ENCODE measurements at regions not wholly inside any gene's neighbourhood (a gene's known extent, or its start where the extent isn't known, plus 50 kb on each side); places are given as distances from the start of the nearest gene placed in this dataset.

DNA sequence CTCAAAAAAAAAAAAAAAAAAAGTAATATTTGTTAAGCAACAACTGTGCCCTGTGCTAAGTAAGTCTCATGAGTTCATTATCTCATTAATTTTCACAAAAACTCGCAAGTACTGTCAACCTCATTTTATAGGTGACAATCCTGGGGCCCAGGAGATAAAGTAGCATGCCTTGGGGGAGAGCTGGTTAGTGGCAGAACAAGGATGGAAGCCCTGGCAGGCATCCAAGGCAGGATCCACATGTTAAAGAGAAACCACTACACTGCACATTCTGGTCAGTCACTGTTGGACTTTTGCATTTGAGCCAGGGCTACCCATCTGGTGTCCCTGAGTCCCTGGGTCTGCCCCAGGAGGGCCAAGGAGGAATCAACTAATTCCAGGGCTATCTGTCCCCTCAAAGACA, 54.6 kb downstream of the ZFP36L2 start:
- DNase-seq (ENCODE audit: low read depth in 1 of 2, low spot score in 1 of 2): no peak

DNA sequence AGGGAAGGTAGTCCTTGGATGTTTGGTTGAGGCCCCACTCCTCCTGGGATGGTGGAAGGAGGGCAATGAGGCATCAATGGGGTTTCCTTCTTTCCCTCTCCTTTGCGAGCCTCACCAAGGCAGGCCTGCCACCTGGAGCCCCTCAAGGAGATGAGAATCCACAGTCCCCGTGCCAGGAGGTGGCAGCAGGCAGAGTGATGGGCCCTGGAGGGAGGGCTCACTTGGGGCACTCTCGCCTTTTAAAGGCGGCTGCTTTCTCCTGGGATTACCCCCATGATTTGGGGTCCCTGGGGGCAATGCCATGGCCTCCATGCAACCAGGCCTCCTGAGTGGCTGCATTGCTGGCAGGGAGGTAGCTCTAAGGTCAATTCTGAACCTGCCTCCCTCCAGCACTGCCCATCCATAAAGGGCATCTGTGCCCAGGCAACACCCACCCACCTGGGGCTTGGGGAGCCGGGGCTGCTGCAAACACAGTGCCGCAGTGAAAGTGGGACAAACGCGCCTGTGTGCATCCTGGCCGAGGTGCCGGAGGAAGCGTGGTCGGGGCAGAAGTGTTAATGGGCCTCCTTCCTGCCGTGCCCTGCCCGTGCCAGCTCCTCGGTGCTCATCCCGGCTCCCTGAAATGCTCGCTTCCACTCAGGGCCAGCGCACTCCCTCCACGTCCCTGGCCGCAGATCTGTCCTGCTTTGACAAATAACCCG, 55.9 kb downstream of the ZFP36L2 start:
- no peak for DNase-seq (ENCODE audit: low read depth in 1 of 2, low spot score in 1 of 2)

DNA sequence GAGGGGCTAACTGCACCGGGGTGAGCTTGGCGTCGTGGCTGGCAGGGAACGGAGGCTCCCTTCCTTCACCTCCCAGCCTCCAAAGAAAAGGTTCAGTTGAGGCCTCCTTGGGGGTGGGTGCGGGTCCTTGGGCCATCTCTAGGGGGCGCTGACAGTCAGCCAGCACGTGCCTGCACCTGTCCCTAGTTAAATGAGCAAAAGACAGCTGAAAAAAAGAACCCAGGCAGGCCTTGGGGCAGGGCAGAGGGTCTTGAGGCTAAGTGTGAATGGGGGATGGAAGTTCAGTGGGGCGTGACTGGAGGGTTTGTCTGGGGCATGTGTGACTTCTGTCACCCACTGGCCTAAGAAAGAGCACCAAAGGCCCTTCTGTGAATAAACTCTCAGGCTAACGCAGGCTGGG, 56.4 kb downstream of the ZFP36L2 start:
- DNase-seq (ENCODE audit: low read depth in 1 of 2, low spot score in 1 of 2): peak; percentile 30 to 38

DNA sequence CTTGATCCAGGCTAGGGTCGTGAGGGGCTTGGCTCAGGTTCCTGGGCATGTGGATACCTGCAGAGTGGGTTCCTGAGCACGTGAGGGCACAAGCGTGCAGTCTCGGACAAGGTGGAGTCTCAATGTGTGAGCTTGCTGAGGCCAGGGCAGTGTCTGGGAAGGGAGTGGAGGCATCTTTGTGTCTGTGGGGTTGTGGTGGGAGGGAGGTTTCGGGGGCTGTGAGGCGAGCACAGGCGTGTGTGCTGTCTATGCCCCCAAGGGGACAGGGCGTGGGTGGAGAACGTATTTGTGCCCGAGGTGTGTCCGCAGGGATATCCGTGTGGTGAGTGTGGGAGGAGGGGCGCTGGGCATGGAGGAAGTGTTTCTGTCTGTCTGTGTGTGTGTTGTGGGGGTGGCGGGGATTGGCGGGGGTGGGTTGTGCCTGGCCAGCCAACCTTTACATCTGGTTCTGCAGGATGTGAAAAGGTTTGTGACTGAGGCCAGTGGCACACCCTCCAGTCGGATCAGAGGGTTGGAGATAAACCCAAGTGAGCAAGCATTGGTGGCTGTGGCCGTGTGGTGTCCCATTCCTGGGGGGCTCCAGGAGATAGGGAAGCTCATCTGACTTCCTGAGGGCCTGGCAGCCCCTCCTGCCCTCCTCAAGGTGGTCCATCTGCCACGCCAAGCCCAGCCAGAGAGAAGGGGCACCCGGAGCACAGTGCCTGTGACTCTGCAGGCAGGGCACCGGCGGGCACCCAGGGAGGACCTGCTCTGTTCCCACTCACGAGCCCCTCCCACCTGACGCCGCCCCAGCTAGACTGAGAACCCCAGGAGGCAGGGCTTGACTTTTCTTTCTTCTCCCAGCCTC, 57.1 kb downstream of the ZFP36L2 start:
- DNase-seq (ENCODE audit: low read depth in 1 of 2, low spot score in 1 of 2): no peak

GRCh38 chr2:43168016-43168369, 58.4 kb downstream of the ZFP36L2 start:
- no peak for DNase-seq (ENCODE audit: low read depth in 1 of 2, low spot score in 1 of 2)

- no peak for DNase-seq (ENCODE audit: low read depth in 1 of 2, low spot score in 1 of 2)
These were observed 60.9 kb downstream of the ZFP36L2 start for GRCh38 chr2:43165378-43166069.

DNA sequence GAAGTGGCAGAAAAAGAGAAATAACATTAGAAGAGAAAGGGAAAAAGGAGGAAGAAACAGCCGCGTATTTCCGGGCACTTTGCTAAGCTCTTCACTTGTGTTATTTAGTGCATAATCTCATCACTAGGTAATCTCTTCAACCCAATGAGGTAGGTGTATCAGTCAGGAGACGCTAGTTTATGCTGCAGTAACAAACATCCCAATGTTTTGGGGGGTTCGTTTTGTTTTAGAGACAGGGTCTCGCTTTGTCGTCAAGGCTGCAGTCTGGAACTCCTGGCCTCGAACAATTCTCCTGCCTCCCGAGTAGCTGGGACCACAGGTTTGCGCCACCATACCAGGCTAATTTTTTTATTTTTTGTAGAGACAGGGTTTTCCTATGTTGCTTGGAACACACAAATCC, 61.7 kb downstream of the ZFP36L2 start:
- no peak for DNase-seq (ENCODE audit: low read depth in 1 of 2, low spot score in 1 of 2)

- no peak for DNase-seq (ENCODE audit: low read depth in 1 of 2, low spot score in 1 of 2)
These were observed 62.7 kb downstream of the ZFP36L2 start for GRCh38 chr2:43163584-43164270.

- no peak for DNase-seq (ENCODE audit: low read depth in 1 of 2, low spot score in 1 of 2)
These were observed 64.0 kb downstream of the ZFP36L2 start for GRCh38 chr2:43162511-43162776.

DNA sequence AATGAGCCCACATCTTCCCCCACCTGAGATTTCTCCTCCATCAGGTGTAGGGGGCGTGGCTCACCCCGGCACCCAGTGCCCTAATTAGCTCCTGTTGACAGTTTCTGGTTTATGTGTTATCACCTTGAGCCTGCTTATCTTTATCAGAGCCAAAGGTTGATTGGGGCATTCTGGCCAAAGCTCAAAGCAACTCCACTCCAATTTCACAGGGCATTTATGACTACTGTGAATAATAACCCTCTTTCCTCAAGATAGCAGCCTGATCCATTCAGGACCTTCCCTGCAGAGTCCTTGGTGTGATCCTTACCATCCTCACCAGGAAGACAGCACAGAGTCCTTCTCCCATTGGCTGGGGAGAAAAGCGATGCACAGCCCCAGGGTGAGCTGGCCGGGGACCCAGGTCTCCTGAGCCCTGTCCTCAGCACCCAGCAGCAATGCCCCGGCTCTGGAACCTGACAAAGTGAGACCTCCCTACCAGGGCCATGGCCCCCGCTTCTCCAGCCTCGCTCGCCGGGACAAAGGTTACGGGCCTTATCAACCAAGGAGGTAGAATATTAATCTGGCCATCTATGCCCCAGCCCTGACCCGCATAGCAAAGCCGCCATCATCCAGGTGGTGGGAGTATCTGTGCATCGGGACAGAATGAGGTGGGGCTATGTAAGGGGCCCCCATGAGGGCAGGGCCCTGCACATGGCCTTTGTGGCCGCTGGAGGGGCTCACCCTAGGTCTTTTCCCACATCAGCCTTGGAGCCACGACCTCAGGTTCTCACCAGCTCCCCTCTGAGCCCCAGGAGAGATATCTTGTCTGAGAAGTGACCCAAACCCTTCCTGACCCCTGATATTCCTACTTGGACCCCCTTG, 64.5 kb downstream of the ZFP36L2 start:
- DNase-seq (ENCODE audit: low read depth in 1 of 2, low spot score in 1 of 2): no peak

DNA sequence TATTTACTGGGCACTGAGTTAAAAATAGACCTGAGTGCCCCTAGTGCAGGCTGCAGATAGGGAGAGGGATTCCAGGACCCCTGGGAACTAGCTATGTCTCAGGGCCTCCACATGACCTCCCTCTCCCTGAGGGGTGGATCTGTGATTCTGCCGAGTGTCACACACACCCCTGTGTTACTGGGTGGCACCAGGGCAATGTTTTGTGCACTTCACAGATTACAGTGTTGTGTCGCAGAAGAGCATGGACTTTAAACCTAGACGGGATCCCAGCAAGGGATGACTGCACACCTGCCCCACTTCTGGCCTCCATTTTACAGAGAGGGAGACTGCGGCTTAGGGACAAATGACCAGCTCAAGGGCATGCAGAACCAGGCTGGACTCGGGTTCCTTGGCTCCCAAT, 65.6 kb downstream of the ZFP36L2 start:
- no peak for DNase-seq (ENCODE audit: low read depth in 1 of 2, low spot score in 1 of 2)

DNA sequence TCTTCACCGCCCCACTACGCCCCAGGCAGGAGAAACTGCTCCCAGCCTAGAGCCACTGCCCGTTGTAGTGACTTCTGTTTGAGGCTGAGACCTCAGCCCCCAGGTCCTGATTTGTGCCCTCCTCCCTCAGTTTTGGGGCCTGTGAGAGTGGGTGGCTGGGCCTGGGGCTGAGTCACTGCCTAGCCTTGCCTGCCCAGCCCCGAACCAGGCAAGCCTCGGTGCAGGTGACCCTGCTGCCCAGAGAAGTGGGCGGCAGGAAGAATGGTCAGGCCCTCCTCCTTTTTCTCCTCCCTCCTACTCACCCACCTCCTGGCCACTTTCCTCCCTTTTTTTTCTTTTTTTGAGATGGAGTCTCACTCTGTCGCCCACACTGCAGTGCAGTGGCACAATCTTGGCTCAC, 66.6 kb downstream of the ZFP36L2 start:
- DNase-seq (ENCODE audit: low read depth in 1 of 2, low spot score in 1 of 2): no peak

- peak in 1 of 2 donors; percentile 34 for DNase-seq (ENCODE audit: low read depth in 1 of 2, low spot score in 1 of 2)
These were observed 68.0 kb downstream of the ZFP36L2 start for GRCh38 chr2:43158259-43158880.

DNA sequence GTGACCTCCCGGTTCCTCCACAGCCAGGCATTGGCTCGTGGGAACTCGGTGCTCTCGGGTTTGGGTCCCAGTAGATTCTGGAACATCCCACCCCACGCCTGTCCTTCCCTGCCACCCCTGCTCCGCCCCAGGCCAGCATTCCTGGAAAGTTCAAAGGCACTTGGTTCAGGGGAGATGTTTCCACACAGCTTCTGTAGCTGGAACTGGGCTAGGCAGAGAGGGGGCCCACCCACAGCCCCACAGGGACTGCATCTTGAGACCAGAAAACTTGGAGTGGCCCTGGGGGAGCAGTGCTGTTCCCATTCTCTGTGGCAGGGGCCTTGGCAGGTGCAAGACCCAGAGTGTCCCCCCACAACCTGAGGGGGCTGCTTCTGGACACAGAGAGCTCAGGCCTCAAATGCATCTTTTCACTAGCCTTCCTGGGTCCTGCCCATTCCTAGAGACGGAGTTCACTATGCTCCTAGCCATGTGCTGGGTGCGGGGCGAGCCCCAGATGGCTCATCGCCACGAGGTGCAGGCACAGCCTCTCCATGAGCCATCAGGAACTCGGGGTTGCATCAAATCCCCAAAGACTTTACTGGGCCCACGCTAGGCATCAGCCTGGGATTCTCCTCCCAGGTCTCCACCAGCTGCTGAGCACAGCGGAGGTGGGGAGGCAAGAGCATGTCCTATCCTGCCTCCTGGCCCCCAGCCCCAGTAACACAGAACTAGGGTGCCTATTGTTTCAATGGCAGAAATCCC, 68.7 kb downstream of the ZFP36L2 start:
- no peak for DNase-seq (ENCODE audit: low read depth in 1 of 2, low spot score in 1 of 2)

DNA sequence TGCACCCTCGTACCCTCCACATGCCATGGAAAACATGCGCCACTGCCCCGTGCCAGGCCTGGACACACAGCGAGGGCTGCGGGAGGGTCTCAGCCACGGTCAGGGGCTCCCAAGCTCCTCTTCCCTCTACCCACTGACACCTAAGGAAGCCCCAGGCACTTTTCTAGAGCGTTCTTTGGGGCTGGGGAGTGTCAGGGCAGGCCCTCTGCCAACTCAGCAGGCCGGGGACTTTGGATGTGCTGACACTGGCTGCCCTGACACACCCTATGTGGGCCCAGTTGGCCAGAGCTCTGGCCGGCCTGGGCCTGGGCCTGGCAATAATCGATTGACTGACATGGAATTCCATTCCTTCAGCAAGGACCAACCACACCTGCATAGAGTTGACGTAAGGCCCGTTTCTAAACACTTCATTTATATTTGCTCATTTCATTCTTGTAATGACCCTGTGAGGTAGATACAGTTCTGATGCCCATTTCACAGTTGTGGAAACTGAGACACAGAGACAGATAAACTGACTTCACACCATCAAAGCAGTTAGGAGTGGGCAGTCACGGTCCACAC, 70.5 kb downstream of the ZFP36L2 start:
- DNase-seq (ENCODE audit: low read depth in 1 of 2, low spot score in 1 of 2): no peak

GRCh38 chr2:43154685-43155084, 71.7 kb downstream of the ZFP36L2 start:
- DNase-seq (ENCODE audit: low read depth in 1 of 2, low spot score in 1 of 2): no peak

DNA sequence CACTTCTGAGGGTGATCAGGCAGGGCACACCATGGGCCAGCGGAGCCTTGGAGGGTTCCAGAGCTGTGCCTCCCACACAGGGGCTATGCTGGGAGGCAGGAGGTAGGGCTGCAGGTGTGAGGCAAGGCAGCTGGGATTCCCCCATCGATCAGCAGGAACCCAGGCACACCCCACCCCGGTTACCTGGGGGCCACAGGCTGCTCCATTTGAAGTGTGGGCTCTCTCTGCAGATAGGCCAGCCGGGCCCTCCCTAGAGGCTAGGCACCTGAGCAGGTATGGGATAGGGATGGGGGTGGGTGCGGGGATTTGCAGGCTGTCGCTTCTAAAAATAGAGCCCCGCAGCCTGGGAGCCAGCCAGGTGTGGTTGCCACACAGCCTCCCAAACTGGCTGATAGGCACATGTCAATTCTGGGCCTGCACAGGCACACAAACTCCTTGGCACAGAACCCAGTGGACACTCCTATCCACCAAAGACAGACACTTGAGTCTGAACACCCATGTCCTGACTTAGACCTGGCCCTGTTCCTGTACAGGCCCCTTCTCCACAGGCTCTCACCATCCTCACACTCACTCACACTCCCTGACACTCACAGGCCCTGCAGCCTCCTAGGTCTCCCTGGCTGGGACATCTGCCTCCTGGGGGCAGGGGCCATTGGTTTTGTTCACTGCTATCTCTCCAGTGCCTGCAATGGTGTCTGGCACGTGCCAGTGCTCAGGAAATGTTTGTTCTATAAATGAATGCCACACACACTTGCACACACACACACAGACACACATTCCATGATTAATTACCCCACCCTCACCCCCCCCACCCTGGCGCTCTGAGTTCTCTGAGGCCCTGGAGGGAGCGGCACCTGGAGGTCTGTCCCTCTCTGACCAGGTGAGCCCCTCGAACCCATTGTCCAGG, 73.4 kb downstream of the ZFP36L2 start:
- DNase-seq (ENCODE audit: low read depth in 1 of 2, low spot score in 1 of 2): no peak

GRCh38 chr2:43152186-43152585, 74.2 kb downstream of the ZFP36L2 start:
- no peak for DNase-seq (ENCODE audit: low read depth in 1 of 2, low spot score in 1 of 2)

Data from activated T-helper 1 cell treated with anti-CD3 and anti-CD28 coated beads, Interleukin-2, amount 50 U/mL, for 16 hours (primary cell).